UCSD-AML1 (cell line): ENCODE measurements at regions not wholly inside any gene's neighbourhood (a gene's known extent, or its start where the extent isn't known, plus 50 kb on each side); places are given as distances from the start of the nearest gene placed in this dataset.

ENCODE experiments used
- DNase-seq: peaks from one replicate; lab custom pipeline; 2025; ENCODE audit not compliant: unreplicated experiment; lab: John Stamatoyannopoulos, UW

DNA sequence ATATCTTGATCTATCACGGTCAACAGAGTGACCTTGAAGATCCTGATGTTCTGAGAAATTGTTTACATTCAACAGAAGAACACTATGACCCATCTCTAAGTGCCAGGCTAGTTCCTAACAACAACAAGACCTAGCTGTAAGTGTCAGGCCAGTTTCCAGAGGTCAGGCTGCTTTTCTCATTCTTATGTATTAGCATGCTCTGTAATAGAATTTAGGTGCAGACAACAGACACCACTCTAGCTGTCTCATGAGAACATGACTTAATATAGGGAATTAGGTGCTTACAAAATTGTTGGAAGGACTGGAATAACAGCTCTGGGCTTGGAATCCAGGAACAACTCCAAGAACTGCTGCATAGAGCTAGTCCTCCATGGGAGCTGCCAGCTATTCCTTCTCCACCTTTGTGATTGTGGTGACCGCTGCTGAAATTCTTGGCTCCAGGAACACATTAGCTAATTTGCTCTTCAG lies 138.7 kb downstream of the SNX18 start:
- no peak for DNase-seq

DNA sequence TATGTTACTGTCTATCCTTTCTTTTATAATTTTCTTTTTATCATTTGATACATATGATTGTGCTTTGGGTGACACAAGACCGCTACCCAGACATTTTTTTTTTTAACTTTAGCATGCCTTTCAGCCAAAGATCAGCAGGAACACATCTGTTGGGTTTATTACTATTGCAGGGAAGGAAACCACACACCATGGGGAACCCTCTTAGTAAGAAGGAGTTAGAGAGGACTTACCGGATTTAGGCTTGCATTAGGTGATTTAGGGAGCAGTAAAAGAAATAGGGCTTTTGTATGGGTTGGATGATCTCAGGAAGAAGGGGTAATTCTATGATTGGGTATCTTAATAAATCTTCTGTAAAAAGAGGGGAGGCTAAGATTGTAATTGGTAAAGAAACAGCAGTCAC lies 138.2 kb downstream of the SNX18 start:
- DNase-seq, result no peak

DNA sequence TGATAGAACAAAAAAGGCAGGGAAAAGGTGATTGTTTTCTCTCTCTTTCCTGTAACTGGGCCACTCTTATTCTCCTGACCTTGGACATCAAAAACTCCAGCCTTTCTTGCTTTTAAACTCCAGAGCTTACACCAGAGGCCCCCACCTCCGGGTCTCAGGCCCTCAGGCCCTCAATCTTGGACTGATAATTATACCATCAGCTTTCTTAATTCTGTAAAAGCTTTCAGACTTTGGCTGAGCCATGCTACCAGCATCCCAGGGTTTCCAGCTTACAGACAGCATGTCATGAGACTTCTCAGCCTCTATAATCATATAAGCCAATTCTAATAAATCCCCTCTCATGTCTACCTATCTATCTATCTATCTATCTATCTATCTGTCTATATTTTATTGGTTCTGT lies 137.7 kb downstream of the SNX18 start:
- no peak for DNase-seq

DNA sequence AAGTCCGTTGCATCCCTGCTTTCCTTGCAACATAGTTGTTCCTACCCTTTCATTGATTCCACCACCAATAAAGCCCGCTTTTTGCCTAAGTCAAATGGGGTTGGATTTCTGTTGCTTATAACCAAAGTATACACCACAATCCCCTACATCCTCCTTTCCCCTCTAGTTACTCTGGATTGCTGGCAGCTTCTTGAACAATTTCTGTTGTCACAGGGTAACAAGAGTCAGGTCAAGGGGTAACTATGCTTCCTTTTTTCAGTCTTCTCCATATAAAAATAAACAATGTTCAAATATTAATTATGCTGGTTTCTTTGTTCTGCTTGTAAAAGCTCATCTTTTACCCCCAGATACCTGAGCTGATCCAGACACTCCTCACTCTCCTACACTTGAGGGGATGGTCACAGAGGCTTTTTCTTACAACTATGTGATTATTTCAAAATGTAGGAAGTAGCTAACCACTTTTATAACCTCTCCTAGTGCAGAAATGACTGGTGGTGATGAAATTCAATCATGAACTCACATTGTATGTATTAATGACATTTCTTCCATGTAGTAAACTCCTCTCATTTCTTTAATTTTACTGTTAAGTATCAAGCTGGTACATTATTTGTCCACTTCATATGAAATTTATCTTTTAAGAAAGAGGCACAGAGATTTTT lies 136.5 kb downstream of the SNX18 start:
- DNase-seq, result no peak

DNA sequence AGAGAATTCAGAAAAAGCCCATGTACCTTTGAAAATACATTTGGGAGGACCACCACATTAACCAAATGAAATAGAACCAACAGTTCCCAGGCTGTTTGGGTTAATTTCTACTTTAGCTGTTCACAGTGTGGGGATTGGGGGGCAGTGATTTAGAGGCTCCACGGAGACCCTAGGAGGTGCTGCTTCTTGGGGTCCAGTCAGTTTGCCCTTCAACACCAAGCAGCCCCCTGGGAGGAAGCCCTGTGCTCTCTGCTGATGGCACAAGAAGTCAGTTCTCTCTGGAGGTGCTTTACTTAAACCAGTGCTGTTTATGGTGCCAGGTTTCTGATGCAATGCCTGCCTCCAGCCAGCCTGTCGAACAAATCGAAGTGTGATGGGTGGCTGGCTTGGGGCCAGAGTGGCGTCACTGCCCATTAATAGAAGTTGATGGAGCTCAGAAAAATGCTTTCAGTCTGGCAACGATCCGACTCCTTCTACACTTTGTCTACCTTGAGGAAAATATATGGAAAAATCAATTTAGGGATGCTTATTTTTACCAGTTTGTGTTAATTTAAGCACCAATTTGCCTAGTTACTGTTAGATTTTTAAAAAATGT lies 134.0 kb downstream of the SNX18 start:
- DNase-seq, result no peak

DNA sequence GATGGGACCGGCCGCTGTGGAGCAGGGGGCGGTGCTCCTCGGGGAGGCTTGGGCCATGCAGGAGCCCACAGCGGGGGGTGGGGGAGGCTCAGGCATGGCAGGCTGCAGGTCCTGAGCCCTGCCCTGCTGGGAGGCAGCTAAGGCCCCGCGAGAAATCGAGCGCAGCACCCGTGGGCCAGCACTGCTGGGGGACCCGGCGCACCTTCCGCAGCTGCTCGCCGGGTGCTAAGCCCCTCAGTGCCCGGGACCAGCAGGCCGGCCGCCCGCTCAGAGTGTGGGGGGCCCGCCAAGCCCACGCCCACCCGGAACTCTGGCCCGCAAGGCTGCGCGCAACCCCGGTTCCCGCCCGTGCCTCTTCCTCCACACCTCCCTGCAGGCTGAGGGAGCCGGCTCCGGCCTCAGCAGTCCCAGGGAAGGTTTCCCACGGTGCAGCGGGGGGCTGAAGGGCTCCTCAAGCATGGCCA lies 131.5 kb downstream of the SNX18 start:
- no peak for DNase-seq

DNA sequence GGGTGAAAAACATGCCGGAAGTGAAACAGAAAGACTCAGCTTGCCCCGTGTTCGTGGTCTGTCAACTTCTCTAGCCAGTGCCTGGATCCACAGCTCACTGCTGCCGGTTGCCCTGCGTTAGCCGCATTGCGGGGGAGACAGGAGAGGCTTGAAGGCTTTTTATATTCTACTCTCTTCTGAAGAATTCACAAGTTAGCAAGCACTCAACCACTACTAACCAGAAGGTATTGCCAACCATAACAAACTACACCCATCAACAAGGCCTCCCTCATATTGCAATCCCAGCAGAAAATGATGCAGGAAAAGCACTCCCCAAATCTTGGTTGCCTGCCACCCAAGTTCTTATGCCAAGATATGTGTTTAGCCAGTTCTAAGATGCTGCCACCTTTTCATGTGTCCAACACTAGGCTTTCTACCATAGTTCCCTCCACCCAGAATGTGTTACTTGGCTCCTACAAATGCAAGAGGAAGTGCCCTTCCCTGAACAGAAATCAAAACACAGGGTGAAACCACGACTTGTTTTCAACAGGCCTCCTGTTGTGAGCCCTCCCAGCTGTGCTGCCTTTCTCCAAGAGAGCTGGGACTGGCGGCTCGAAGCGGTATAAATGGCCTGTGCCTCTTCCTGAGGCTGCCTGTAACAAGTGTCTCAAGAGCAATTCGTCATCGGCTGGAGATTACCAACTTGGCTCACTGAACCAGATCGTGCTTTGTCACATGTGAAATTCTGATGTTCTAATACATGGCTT lies 129.0 kb downstream of the SNX18 start:
- peak; percentile 64 for DNase-seq

DNA sequence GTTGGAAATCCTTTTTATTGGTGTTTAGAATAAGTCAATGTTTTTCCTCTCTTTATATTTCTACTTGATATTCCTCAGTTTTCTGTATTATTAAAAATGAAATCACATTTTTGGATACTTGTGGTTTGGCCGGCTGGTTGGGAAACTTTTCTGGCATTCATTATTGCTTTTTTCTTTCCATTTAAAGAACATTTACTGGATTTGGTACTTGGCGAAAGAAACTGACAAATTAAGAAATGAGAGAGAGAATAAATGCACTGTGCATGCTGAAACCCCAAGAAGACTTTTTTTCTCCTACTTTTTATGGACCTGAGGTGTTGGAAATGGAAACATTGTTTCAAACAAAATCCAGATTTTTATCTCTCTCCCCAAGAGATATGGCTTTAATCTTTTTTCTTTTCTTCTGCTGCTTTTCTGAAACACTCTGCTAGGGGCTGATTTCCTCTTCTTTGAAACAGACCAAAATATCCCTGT lies 128.4 kb downstream of the SNX18 start:
- DNase-seq, result no peak

DNA sequence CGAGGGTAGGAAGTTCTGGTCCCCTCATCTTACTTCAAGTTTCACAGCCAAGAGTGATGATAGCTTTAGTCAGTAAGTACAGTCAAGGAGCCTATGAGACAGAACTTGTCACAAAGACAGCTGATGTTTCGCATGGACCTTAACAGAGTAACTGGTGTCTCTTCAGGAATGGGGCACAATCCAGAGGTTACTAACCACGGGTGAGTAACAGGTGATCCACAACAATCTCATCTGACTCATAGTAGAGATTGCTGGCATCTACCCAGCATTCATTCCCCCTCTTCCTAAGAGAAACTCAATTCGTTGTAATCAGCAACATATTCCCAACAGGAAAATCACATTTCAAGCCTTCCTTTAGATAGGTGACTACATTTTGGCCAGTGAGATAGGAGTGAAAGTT lies 126.7 kb downstream of the SNX18 start:
- DNase-seq, result no peak

DNA sequence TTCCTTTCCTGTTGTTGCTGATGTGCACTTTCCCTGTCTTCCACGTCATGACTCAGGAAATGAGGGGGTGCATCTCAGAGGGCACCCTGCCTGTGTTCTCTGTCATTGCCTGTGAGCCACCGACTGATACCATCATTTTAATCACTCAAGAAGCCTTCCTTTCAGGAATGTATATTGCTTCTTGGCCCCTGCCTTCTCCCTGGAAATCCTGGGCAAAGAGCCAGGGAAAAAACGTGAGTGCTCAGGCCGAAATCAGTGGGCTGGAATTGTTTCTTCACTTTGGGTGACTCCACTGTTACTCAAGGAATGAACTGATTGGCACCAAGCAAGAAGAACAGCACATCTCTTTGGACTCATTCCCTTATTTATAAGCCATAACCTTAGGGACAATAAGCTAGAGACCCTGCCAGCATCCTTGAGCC lies 126.1 kb downstream of the SNX18 start:
- no peak for DNase-seq

DNA sequence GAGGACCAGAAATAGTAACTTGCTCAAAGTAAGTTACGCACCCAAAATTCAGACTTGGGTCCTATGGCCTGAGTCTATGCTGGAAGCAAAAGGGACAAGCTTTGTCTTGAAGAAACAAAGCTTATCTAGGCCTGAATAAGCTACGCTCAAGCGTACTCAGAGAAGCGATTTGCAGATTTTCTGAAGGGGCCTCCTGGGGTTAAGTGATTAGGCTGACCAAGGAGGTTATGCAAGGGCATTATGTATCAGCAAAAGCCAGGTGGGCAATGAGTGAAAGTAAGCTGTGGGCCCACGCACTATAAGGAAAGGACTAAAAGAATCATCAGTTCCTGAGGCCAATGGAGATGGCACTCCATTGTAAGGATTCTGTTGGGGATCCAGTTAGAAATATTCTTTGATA lies 122.1 kb downstream of the SNX18 start:
- no peak for DNase-seq

DNA sequence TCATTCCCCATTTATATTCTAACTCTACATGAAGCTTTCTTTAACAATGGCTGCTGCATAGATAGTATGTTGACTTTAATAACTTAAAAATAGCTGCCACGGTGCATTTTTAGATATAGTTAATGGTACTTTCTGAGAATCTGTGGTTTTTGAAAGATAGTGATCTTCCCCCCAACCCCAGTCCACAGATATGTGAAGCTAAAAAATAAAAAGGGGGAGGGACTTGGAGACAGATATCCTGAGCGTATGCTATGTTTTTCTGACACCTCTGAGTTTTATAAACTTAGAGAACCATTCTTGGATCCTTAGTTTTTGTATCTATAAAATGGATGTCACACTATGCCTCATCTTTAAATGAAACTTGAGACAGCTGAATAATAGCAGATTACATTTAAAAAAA lies 120.5 kb downstream of the SNX18 start:
- DNase-seq, result no peak

DNA sequence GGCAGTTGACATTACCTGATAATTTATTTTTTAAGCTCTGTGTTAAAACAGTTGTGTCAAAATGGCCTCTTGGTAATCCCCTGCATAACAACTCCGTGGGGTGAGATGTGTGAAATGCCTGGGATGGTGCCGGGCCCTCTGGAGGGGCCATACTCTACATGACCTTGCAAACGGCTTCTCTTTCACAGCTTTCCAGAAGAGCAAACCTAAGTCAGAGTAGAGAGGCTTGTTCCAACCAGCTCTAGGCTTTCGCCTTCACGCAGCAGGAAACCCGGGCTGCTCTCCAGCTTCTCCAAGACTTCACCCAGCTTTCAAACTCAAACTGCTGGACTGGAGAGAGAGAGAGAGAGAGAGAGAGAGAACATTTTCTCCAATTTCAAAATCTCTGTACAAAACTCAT lies 120.1 kb downstream of the SNX18 start:
- DNase-seq, result no peak

DNA sequence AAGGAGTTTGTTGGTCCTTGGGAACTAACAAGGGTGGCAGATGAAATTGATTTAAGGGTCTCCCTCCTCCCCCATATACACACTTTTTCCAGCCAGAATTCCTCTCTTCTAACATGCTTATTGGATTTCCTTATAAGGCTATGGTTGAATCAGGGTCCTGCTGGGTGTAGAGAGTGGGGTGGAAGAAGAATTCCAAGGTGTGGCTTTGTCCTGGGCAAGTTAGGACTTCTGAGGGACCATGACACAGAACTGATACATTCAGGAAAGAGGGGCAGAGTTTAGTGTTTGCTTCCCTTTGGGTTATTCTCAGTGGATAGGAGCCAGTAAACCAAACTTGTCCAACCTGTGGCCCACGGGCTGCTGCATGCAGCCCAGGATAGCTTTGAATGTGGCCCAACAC lies 116.5 kb downstream of the SNX18 start:
- no peak for DNase-seq

DNA sequence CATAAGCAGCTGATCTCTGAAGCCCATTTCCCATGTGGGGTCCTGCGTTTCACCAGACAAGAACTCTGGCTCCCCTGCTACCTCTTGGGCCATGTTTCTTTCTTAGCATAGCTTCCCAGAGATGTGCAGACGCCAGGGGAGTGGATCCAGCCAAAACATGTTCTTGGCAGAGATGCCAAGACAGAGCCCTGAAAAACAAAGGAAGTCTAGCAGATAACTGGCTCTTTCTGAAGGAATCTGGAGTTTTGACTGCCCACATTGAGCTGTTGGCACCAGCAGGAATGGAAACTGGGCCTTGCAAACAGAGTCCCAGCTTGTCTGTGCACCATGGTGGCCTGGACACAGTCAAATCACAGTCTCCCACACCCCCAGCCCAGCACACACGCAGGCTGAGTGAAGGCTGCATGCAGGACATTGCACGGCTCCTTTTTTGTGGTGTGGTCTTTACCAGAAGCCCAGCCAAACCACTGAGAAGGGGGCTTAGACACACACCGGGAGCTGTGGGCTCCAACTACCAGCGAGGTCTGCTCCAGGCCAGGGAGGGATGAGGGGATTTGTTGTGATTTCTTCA lies 114.7 kb downstream of the SNX18 start:
- DNase-seq, result no peak

DNA sequence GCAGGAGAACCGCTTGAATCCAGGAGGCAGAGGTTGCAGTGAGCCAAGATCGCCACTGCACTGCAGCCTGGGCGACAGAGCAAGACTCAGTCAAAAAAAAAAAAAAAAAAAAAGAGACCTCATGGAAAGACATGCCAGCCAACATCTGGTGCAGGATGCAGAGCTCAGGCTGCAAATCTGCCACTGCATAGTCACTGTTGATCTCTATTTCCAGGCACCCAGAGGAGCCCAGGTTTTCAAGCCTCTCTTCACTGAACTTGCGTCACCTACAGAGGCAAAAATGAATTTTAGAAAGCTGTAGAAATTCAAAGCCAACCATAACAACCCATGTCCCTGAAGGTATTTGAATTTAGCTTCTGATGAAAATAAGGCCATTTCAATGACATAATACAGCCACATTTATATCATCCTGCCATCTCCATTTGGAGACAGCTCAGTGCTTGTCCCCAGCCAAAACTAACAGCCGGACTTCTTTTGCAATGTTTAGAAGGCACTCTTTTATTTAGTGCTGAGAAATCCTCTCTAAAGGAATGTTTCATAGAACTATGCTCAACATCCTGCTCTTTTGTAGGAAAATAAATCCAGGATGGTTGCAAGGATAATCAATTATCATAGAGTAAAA lies 113.3 kb downstream of the SNX18 start:
- DNase-seq, result no peak

DNA sequence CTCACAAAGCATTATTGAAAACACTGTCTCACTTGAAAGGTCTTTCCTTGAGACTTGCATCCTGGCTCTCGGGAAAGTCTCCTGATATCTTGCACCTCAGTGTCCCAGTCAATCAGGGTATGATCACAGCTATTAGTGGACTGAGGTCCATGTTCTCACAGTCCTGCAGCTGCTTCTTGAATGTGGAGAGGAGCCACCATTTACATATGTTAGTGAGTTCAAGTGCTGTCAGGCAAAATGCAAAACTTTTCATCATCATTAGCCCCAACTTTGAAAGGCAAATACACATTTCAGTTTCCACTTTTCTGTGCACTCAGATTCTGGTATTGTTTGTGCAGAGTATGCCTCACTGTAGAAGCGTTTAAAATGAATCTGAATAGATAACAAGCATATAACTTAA lies 111.6 kb downstream of the SNX18 start:
- DNase-seq, result no peak

DNA sequence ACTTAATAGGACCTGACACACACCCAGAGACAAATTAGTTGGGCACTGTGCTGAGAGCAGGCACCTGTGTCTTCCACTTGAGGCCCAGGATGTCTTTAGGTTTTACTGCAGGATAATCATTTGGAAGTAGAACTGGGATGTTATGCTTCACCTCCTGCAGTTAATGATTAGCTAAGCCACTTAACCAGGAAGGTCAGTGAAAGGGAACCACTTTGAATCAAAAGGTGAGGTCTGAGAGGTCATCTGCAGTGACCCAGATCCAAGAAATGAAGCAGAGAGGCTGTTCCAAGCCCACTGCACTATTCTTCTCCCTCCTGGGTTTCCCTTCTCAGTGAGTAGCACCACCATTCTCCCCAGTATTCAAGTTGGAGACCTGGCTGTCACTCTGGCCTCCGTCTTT lies 110.5 kb downstream of the SNX18 start:
- no peak for DNase-seq

DNA sequence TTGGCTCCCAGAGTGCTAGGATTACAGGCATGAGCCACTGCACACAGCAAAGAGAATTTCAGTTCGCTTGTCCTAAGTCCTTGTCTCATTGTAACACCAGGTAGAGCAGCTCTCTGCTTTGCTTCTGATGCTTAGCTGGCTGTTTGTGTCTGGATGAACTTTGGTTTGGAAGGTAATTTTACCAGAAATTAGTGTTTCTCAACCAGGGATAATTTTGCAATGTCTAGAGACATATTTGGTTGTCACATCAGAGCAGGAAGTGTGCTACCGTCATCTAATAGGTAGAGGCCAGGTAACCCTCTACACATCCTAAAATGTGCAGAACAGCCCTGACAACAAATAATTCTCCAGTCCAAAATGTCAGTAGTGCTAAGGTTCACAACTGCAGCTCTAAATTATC lies 108.8 kb downstream of the SNX18 start:
- no peak for DNase-seq

DNA sequence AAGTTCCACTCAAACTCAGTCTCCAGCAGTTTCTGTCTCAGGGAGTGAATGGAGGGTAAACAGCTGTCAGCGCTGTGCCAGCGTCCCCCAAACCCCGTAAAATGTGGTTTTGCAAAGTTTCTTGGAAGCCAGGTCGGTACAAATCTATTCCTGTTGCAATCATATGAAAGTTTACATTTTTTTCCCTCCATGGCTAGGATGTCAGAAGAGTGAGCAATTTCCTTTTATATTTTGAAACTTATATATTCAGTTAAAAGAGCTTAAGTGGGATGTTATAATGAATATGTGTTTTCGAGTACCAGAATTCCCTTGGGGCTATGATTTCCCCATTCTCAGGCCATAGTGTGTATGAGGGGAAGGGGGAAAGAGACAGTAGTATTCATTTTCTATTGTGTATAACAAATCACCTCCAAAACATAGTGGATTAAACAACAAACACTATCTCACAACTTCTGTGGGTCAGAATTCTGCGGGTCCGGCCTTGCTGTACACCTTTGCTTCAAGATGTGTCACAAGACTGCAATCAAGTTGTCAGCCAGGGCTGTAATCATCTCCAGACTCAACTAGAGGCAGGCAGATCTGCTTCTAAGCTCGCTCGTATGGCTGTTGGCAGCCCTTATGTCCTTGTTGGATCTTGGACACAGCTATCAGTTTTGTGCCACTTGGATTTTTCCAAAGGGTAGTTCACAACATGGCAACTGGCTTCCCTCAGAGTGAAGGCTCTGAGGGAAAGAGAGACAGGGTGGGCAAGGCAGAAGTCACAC lies 107.4 kb downstream of the SNX18 start:
- DNase-seq, result no peak

DNA sequence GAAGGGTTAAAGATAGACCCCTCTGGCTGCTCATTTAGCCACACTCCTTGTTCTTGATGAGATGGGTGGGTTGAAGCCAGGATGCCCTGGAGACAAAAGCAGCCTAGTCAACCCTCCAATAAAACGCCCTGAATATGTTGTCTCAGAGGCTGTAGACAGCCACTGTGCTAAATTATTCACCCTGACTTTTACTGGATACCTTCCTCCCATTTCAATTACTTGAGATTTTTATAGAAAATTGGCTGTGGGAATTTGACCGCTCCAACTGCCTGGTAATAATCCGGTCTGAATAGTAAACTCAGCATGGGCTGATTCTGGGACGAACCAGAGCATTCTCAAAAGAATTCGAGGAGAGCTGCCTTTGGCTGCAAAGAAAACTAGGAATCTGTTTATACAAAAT lies 104.2 kb downstream of the SNX18 start:
- no peak for DNase-seq
